Fibroblast of gingiva (primary cell): ENCODE measurements at regions not wholly inside any gene's neighbourhood (a gene's known extent, or its start where the extent isn't known, plus 50 kb on each side); places are given as distances from the start of the nearest gene placed in this dataset.

Experiments
- DNase-seq: peaks from one replicate; pipeline ENCODE4 v3.0.0-alpha.2; 2011; ENCODE audit warnings: low read depth

- no peak for DNase-seq
Observed at GRCh38 chr10:128375171-128375570, 248.9 kb upstream of the MKI67 start.

GRCh38 chr10:128377364-128377987 is 251.3 kb upstream of the MKI67 start:
- DNase-seq = no peak

GRCh38 chr10:128377988-128378387 is 251.8 kb upstream of the MKI67 start:
- no peak for DNase-seq

GRCh38 chr10:128380946-128381345 is 254.7 kb upstream of the MKI67 start:
- no peak for DNase-seq

GRCh38 chr10:128382225-128382624 is 256.0 kb upstream of the MKI67 start:
- no peak for DNase-seq

- DNase-seq = no peak
Observed at GRCh38 chr10:128384831-128385230, 258.6 kb upstream of the MKI67 start.

- DNase-seq = no peak
Observed at GRCh38 chr10:128386231-128386630, 260.0 kb upstream of the MKI67 start.

- no peak for DNase-seq
Observed at GRCh38 chr10:128386816-128387604, 260.8 kb upstream of the MKI67 start.

- DNase-seq = no peak
Observed at GRCh38 chr10:128390596-128390995, 264.4 kb upstream of the MKI67 start.

GRCh38 chr10:128393546-128393945 is 267.3 kb upstream of the MKI67 start:
- DNase-seq = no peak

- no peak for DNase-seq
Observed at GRCh38 chr10:128398118-128398517, 271.9 kb upstream of the MKI67 start.

- DNase-seq = no peak
Observed at GRCh38 chr10:128398999-128399398, 272.8 kb upstream of the MKI67 start.

- no peak for DNase-seq
Observed at GRCh38 chr10:128400564-128400963, 274.3 kb upstream of the MKI67 start.

GRCh38 chr10:128405450-128405849 is 279.2 kb upstream of the MKI67 start:
- DNase-seq = no peak

- DNase-seq = no peak
Observed at GRCh38 chr10:128411643-128412042, 285.4 kb upstream of the MKI67 start.

GRCh38 chr10:128414568-128414967 is 288.3 kb upstream of the MKI67 start:
- no peak for DNase-seq

- no peak for DNase-seq
Observed at GRCh38 chr10:128416231-128416630, 290.0 kb upstream of the MKI67 start.

GRCh38 chr10:128417826-128418225 is 291.6 kb upstream of the MKI67 start:
- no peak for DNase-seq

GRCh38 chr10:128418819-128419218 is 292.6 kb upstream of the MKI67 start:
- no peak for DNase-seq

GRCh38 chr10:128419466-128420019 is 293.3 kb upstream of the MKI67 start:
- no peak for DNase-seq

- DNase-seq = no peak
Observed at GRCh38 chr10:128420623-128421022, 294.4 kb upstream of the MKI67 start.

GRCh38 chr10:128421371-128422160 is 295.3 kb upstream of the MKI67 start:
- DNase-seq = no peak

GRCh38 chr10:128422190-128422589 is 296.0 kb upstream of the MKI67 start:
- no peak for DNase-seq
